IMR-90 (cell line): ENCODE measurements at regions not wholly inside any gene's neighbourhood (a gene's known extent, or its start where the extent isn't known, plus 50 kb on each side); places are given as distances from the start of the nearest gene placed in this dataset.

Source experiments
- ATAC-seq: fragments of 200-7000 bp; cut with Tn5 transposase; 2 replicates; pipeline ENCODE4 v1.9.1; 2020; ENCODE audit warnings: low read depth, mild to moderate bottlenecking, moderate library complexity
- BruUV-seq: library from RNA; stranded (reverse); fragments of 400-500 nt; replicated peaks from 2 replicates; lab custom pipeline; 2021; lab: Mats Ljungman, UMichigan
- CTCF ChIA-PET: fragments of 300-600 bp; formaldehyde crosslinking; extraction: SDS; loops from one replicate; lab custom pipeline; 2021; ENCODE audit warnings: antibody characterized with exemption; lab: Yijun Ruan, JAX
- POLR2A ChIA-PET: fragments of 300-600 bp; sonication (Branson Sonifier 250); formaldehyde crosslinking; loops from one replicate; lab custom pipeline; 2022; ENCODE audit warnings: antibody characterized with exemption; ENCODE audit not compliant: unreplicated experiment; lab: Charles Lee
- DNase-seq: peaks from one replicate; pipeline ENCODE4 v3.0.0; 2013
- H2AFZ ChIP-seq: replicated peaks from 2 replicates; pipeline ENCODE3; 2013; ENCODE audit warnings: low read length, mild to moderate bottlenecking; ENCODE audit not compliant: poor library complexity
- H2AK5ac ChIP-seq: 2 replicates; pipeline ENCODE4 v1.6.1; 2013; ENCODE audit warnings: low read depth, low read length, inconsistent platforms
- H2AK9ac ChIP-seq: replicated peaks from 2 replicates; pipeline ENCODE3; 2013; ENCODE audit warnings: mild to moderate bottlenecking, low read depth, low read length, moderate library complexity; ENCODE audit not compliant: poor library complexity
- H2BK120ac ChIP-seq: 2 replicates; pipeline ENCODE4 v1.6.1; 2013; ENCODE audit warnings: low read depth, low read length, inconsistent platforms
- H2BK15ac ChIP-seq: 3 replicates; pipeline ENCODE4 v1.6.1; 2013; ENCODE audit warnings: low read depth, low read length, inconsistent platforms
- H2BK20ac ChIP-seq: 2 replicates; pipeline ENCODE4 v1.6.1; 2013; ENCODE audit warnings: low read depth, mild to moderate bottlenecking, inconsistent platforms, low read length, moderate library complexity
- H2BK5ac ChIP-seq: 2 replicates; pipeline ENCODE4 v1.6.1; 2013; ENCODE audit warnings: mild to moderate bottlenecking, low read depth, low read length, inconsistent platforms; ENCODE audit not compliant: poor library complexity, severe bottlenecking
- H3K14ac ChIP-seq: replicated peaks from 2 replicates; pipeline ENCODE4 v1.6.1; 2013; ENCODE audit warnings: low read depth, low read length, inconsistent platforms
- H3K18ac ChIP-seq: 2 replicates; pipeline ENCODE4 v1.6.1; 2013; ENCODE audit warnings: low read depth, low read length, control low read depth
- H3K23ac ChIP-seq: 2 replicates; pipeline ENCODE4 v1.6.1; 2013; ENCODE audit warnings: low read depth, low read length, inconsistent platforms
- H3K27ac ChIP-seq: 2 replicates; pipeline ENCODE4 v1.5.1; 2013; ENCODE audit warnings: mild to moderate bottlenecking, control low read depth, low read length; ENCODE audit not compliant: insufficient read depth
- H3K27me3 ChIP-seq: 2 replicates; pipeline ENCODE4 v1.6.1; 2013; ENCODE audit warnings: low read length; ENCODE audit not compliant: control insufficient read depth, insufficient read depth
- H3K36me3 ChIP-seq: 2 replicates; pipeline ENCODE4 v1.6.1; 2013; ENCODE audit warnings: low read length, mixed read lengths; ENCODE audit not compliant: control insufficient read depth, insufficient read depth
- H3K4ac ChIP-seq: 2 replicates; pipeline ENCODE4 v1.6.1; 2013; ENCODE audit warnings: low read depth, low read length, inconsistent platforms
- H3K4me1 ChIP-seq: 2 replicates; pipeline ENCODE4 v1.6.1; 2013; ENCODE audit warnings: low read length, mixed read lengths; ENCODE audit not compliant: control insufficient read depth, insufficient read depth
- H3K4me2 ChIP-seq: 2 replicates; pipeline ENCODE4 v1.6.1; 2013; ENCODE audit warnings: low read depth, mild to moderate bottlenecking, control low read depth, low read length, moderate library complexity
- H3K4me3 ChIP-seq: 2 replicates; pipeline ENCODE4 v1.5.1; 2013; ENCODE audit warnings: low read depth, mild to moderate bottlenecking, control low read depth, low read length, moderate library complexity; ENCODE audit not compliant: insufficient read depth
- H3K56ac ChIP-seq: 2 replicates; pipeline ENCODE4 v1.6.1; 2013; ENCODE audit warnings: low read length, inconsistent platforms; ENCODE audit not compliant: insufficient read depth; ENCODE audit errors: extremely low read depth
- H3K79me1 ChIP-seq, 2 experiments: 2 replicates each; pipeline ENCODE4 v1.6.1; 2013; ENCODE audit warnings: low read length in 2 of 2, inconsistent platforms in 1 of 2, low read depth in 1 of 2
- H3K9ac ChIP-seq: 2 replicates; pipeline ENCODE4 v1.6.1; 2013; ENCODE audit warnings: low read depth, low read length, control low read depth
- H3K9me1 ChIP-seq: 2 replicates; pipeline ENCODE4 v1.6.1; 2013; ENCODE audit warnings: low read length, inconsistent platforms; ENCODE audit not compliant: insufficient read depth
- H3K9me3 ChIP-seq: 2 replicates; pipeline ENCODE4 v1.6.1; 2013; ENCODE audit warnings: low read length; ENCODE audit not compliant: control insufficient read depth, insufficient read depth
- H4K20me1 ChIP-seq: 2 replicates; pipeline ENCODE4 v1.6.1; 2013; ENCODE audit warnings: low read length, inconsistent platforms; ENCODE audit not compliant: insufficient read depth
- H4K5ac ChIP-seq: 2 replicates; pipeline ENCODE4 v1.6.1; 2013; ENCODE audit warnings: mild to moderate bottlenecking, low read depth, low read length, control low read depth
- H4K8ac ChIP-seq, 2 experiments: 2 replicates each; pipeline ENCODE4 v1.6.1; 2013; ENCODE audit warnings: low read depth in 2 of 2, low read length in 2 of 2, control low read depth in 1 of 2, inconsistent platforms in 1 of 2
- H4K91ac ChIP-seq: 2 replicates; pipeline ENCODE4 v1.6.1; 2013; ENCODE audit warnings: low read depth, low read length, inconsistent platforms; ENCODE audit not compliant: insufficient read depth
- BHLHE40 ChIP-seq: fragments of 150-350 bp; IDR thresholded peaks from 2 replicates; pipeline ENCODE4 v1.6.1; 2016; ENCODE audit warnings: mild to moderate bottlenecking, low read depth, low read length
- CEBPB ChIP-seq: IDR thresholded peaks from 2 replicates; pipeline ENCODE4 v1.6.1; 2012; ENCODE audit warnings: low read depth, low read length, improper control_type of control experiment
- CHD1 ChIP-seq: IDR thresholded peaks from 2 replicates; pipeline ENCODE4 v1.6.1; 2012; ENCODE audit warnings: low read depth, low read length, improper control_type of control experiment
- CTCF ChIP-seq: conservative IDR thresholded peaks from 2 replicates; pipeline ENCODE4 v1.5.1; 2012; ENCODE audit warnings: mild to moderate bottlenecking, low read depth, low read length, improper control_type of control experiment
- ELK1 ChIP-seq: fragments of 150-350 bp; IDR thresholded peaks from 2 replicates; pipeline ENCODE4 v1.6.1; 2016; ENCODE audit warnings: low read depth, mild to moderate bottlenecking, low read length, moderate library complexity, borderline replicate concordance
- FOS ChIP-seq: fragments of 150-350 bp; IDR thresholded peaks from 2 replicates; pipeline ENCODE4 v1.6.1; 2016; ENCODE audit warnings: low read depth, low read length
- MAFK ChIP-seq: IDR thresholded peaks from 2 replicates; pipeline ENCODE4 v1.6.1; 2012; ENCODE audit warnings: low read depth, low read length, improper control_type of control experiment
- MAZ ChIP-seq: IDR thresholded peaks from 2 replicates; pipeline ENCODE4 v1.6.1; 2012; ENCODE audit warnings: low read depth, mild to moderate bottlenecking, low read length, improper control_type of control experiment, moderate library complexity, borderline replicate concordance
- MXI1 ChIP-seq: IDR thresholded peaks from 2 replicates; pipeline ENCODE4 v1.6.1; 2012; ENCODE audit warnings: low read depth, mild to moderate bottlenecking, low read length, moderate library complexity, borderline replicate concordance
- NFE2L2 ChIP-seq: fragments of 150-350 bp; IDR thresholded peaks from 2 replicates; pipeline ENCODE4 v1.6.1; 2016; ENCODE audit warnings: low read depth, mild to moderate bottlenecking, low read length
- POLR2A ChIP-seq: IDR thresholded peaks from 2 replicates; pipeline ENCODE4 v1.6.1; 2012; ENCODE audit warnings: mild to moderate bottlenecking, low read depth, low read length
- RAD21 ChIP-seq: IDR thresholded peaks from 2 replicates; pipeline ENCODE4 v1.6.1; 2012; ENCODE audit warnings: low read length, improper control_type of control experiment
- RCOR1 ChIP-seq: IDR thresholded peaks from 2 replicates; pipeline ENCODE4 v1.6.1; 2012; ENCODE audit warnings: mild to moderate bottlenecking, low read length, improper control_type of control experiment; ENCODE audit not compliant: insufficient replicate concordance
- RFX5 ChIP-seq: IDR thresholded peaks from 2 replicates; pipeline ENCODE4 v1.8.0; 2012; ENCODE audit warnings: low read depth, mild to moderate bottlenecking, low read length, moderate library complexity
- SMC3 ChIP-seq: fragments of 150-350 bp; IDR thresholded peaks from 2 replicates; pipeline ENCODE4 v1.6.1; 2016; ENCODE audit warnings: low read depth, mild to moderate bottlenecking, antibody characterized with exemption, low read length, moderate library complexity
- WGBS, 2 experiments: methylation state at CpG; one replicate each; pipeline versions ENCODE4 v1.1.5 to v1.1.7; 2013; ENCODE audit warnings: missing lambda C conversion rate in 2 of 2; ENCODE audit not compliant: insufficient read length in 1 of 2; ENCODE audit errors: extremely low coverage in 2 of 2; 5-methylcytosine and 5-hydroxymethylcytosine counted together
- dilution Hi-C: fragments of 300-500 bp; cut with HindIII; formaldehyde crosslinking; loops from one replicate; pipeline ENCODE4 v1.14.3; 2018; ENCODE audit warnings: low sequenced_read_pairs; ENCODE audit not compliant: unreplicated experiment
- in situ Hi-C: fragments of 300-500 bp; cut with MboI; formaldehyde crosslinking; loops from 3 replicates; pipeline ENCODE4 v1.14.3; 2019; ENCODE audit warnings: low sequenced_read_pairs, inconsistent platforms, mixed read lengths
- intact Hi-C: fragments of 100-400 bp; cut with micrococcal nuclease; formaldehyde crosslinking; loops from 2 replicates; pipeline ENCODE4 v1.10.0; 2022
- TF ChIP-seq, protein P1 (sequence below): fragments of 150-350 bp; IDR thresholded peaks from 2 replicates; pipeline ENCODE4 v1.6.1; 2017; ENCODE audit warnings: mild to moderate bottlenecking, antibody characterized with exemption, low read length, low read depth

DNA sequence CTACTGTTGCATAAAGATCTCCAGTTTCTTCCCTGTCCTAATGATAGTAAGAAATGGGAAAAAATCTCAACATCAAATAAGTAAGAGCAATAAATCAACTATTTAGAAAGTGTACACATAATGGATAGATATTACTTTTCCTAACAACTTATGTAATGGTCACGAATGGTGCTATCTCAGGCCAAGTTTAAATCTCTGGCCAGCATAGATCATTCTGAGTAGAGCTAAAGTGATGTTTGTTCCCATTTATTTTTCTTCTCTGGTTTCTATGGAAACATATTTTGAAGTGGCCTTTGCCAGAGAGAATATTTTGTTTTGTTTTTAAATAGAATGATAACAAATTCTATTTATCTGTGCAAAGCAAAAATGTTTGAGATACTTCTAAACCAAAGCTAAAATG is 249.7 kb upstream of the TTC14 start:
- H3K9me1 ChIP-seq = no peaks in the 10 kb centered on the region
- H3K56ac ChIP-seq = no peak overlapping the region
- no peak overlapping the region for H2BK20ac ChIP-seq
- H3K4ac ChIP-seq = no peak overlapping the region
- no peak overlapping the region for H2BK120ac ChIP-seq
- no TSS peak for BruUV-seq
- H2AFZ ChIP-seq = no peak overlapping the region
- ChIA-PET POLR2A (no interaction called here), CTCF (no interaction called here)
- H3K79me1 ChIP-seq = no peaks in the 10 kb centered on the region
- H2AK5ac ChIP-seq = no peak overlapping the region
- H2BK5ac ChIP-seq = no peak overlapping the region
- no peaks in the 10 kb centered on the region for H4K20me1 ChIP-seq
- no peak overlapping the region for H3K27ac ChIP-seq
- H3K36me3 ChIP-seq = no peaks in the 10 kb centered on the region
- ATAC-seq (no peak), DNase-seq (no peak)
- intact Hi-C loops = no loop called here
- no peak overlapping the region for H2AK9ac ChIP-seq
- H3K9ac ChIP-seq = no peak overlapping the region
- in situ Hi-C loops = no loop called here
- no CpG with 5 or more reads among the region's 1 CpG for WGBS, 2 experiments
- H3K9me3 ChIP-seq = no peaks in the 10 kb centered on the region
- H3K23ac ChIP-seq = no peak overlapping the region
- no peak overlapping the region for H3K14ac ChIP-seq
- no peak overlapping the region for H3K4me3 ChIP-seq
- no peaks in the 10 kb centered on the region for H3K27me3 ChIP-seq
- no peak overlapping the region for H3K4me2 ChIP-seq
- no peak overlapping the region for H3K18ac ChIP-seq
- no peaks in the 10 kb centered on the region for H3K4me1 ChIP-seq
- no peak overlapping the region for H4K91ac ChIP-seq
- TF ChIP-seq POLR2A (no peak), MAZ (no peak), SMC3 (no peak), ELK1 (no peak), BHLHE40 (no peak), CEBPB (no peak), CHD1 (no peak), RAD21 (no peak), CTCF (no peak), FOS (no peak), RFX5 (no peak), RCOR1 (no peak), MAFK (no peak), MXI1 (no peak), NFE2L2 (no peak)
- TF ChIP-seq, protein P1, sequence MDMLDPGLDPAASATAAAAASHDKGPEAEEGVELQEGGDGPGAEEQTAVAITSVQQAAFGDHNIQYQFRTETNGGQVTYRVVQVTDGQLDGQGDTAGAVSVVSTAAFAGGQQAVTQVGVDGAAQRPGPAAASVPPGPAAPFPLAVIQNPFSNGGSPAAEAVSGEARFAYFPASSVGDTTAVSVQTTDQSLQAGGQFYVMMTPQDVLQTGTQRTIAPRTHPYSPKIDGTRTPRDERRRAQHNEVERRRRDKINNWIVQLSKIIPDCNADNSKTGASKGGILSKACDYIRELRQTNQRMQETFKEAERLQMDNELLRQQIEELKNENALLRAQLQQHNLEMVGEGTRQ = no peak
- H4K5ac ChIP-seq = no peak overlapping the region
- dilution Hi-C loops = no loop called here
- no peak overlapping the region for H4K8ac ChIP-seq
- no peak overlapping the region for H2BK15ac ChIP-seq
